Stomach (tissue), 4 donors: ENCODE measurements at regions not wholly inside any gene's neighbourhood (a gene's known extent, or its start where the extent isn't known, plus 50 kb on each side); places are given as distances from the start of the nearest gene placed in this dataset.

Experiments used
- CTCF ChIP-seq, 7 experiments: fragments of 450-650 bp in 4 of 7; fragments of 200-600 bp in 3 of 7; sonication (generic) in 3 of 7; IDR thresholded peaks; one replicate each; pipeline ENCODE4 v1.5.1; 2016 to 2019; ENCODE audit warnings: antibody characterized with exemption in 7 of 7, control low read depth in 2 of 7, mild to moderate bottlenecking in 1 of 7
- EP300 ChIP-seq: sonication (generic); formaldehyde crosslinking; IDR thresholded peaks from one replicate; pipeline ENCODE4 v1.6.1; 2017; ENCODE audit warnings: antibody characterized with exemption
- POLR2A ChIP-seq, 4 donors: fragments of 450-650 bp; IDR thresholded peaks; one replicate each; pipeline ENCODE4 v1.6.1; 2016; ENCODE audit warnings: antibody characterized with exemption in 4 of 4, control low read depth in 2 of 4, mild to moderate bottlenecking in 1 of 4, moderate library complexity in 1 of 4
- POLR2AphosphoS5 ChIP-seq, 3 donors: sonication (generic); formaldehyde crosslinking; IDR thresholded peaks; one replicate each; pipeline ENCODE4 v1.6.1; 2016; ENCODE audit warnings: antibody characterized with exemption in 3 of 3

DNA sequence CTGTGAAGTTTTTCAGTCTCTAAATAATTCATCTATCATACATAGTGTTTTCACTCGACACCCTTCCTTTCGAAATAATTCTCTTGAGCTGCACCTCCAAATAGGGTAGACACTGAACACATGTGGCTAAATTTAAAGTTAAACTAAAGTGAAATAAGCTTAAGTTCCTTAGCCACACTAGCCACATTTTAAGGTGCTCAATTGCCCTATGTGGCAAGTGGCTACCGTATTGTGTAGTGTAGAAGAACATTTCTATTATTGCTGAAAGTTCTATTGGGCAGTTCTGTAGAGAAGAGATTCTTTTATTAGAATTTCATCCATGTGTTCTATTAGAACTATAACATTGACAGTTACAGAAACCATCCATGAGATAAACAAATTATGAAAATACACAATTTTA is 107.0 kb upstream of the CTSO start:
- no peak for TF ChIP-seq POLR2AphosphoS5 (IDR thresholded peaks at IDR 0.05)
- no peak for TF ChIP-seq CTCF (IDR thresholded peaks at IDR 0.05)
- TF ChIP-seq POLR2A (IDR thresholded peaks at IDR 0.05): no peak
- TF ChIP-seq EP300: no peak
